NCI-H82 (cell line): ENCODE measurements at regions not wholly inside any gene's neighbourhood (a gene's known extent, or its start where the extent isn't known, plus 50 kb on each side); places are given as distances from the start of the nearest gene placed in this dataset.
"Not testable (repeated sequence)": the region's sequence is repeated elsewhere in the genome, so short reads cannot be mapped to it uniquely, and the experiment has no call there.

Experiments
- DNase-seq: peaks from one replicate; lab custom pipeline; 2025; lab: John Stamatoyannopoulos, UW

- no peak for DNase-seq
These were observed 172.3 kb downstream of the ERMARD start for GRCh38 chr6:169923468-169924464.

- no peak for DNase-seq
These were observed 170.7 kb downstream of the ERMARD start for GRCh38 chr6:169921853-169922824.

- DNase-seq = no peak
These were observed 169.8 kb downstream of the ERMARD start for GRCh38 chr6:169921217-169921616.

GRCh38 chr6:169920359-169921020, 169.1 kb downstream of the ERMARD start:
- DNase-seq = no peak

GRCh38 chr6:169918954-169919549, 167.6 kb downstream of the ERMARD start:
- DNase-seq = no peak

GRCh38 chr6:169918239-169918953, 167.0 kb downstream of the ERMARD start:
- no peak for DNase-seq

GRCh38 chr6:169917153-169917552, 165.7 kb downstream of the ERMARD start:
- DNase-seq = no peak

GRCh38 chr6:169915769-169916550, 164.5 kb downstream of the ERMARD start:
- DNase-seq = no peak

- not testable (repeated sequence) for DNase-seq
These were observed 162.3 kb downstream of the ERMARD start for GRCh38 chr6:169913745-169914144.

- no peak for DNase-seq
These were observed 161.7 kb downstream of the ERMARD start for GRCh38 chr6:169913096-169913638.

- no peak for DNase-seq
These were observed 161.1 kb downstream of the ERMARD start for GRCh38 chr6:169912266-169913095.

- no peak for DNase-seq
These were observed 160.1 kb downstream of the ERMARD start for GRCh38 chr6:169911264-169912263.

- no peak for DNase-seq
These were observed 157.7 kb downstream of the ERMARD start for GRCh38 chr6:169909113-169909512.

GRCh38 chr6:169908403-169908933, 157.0 kb downstream of the ERMARD start:
- DNase-seq = no peak

- no peak for DNase-seq
These were observed 156.1 kb downstream of the ERMARD start for GRCh38 chr6:169907419-169908115.

- DNase-seq = no peak
These were observed 155.4 kb downstream of the ERMARD start for GRCh38 chr6:169906688-169907418.
